ENCODE measurements at regions not wholly inside any gene's neighbourhood (a gene's known extent, or its start where the extent isn't known, plus 50 kb on each side); places are given as distances from the start of the nearest gene placed in this dataset.

DNA sequence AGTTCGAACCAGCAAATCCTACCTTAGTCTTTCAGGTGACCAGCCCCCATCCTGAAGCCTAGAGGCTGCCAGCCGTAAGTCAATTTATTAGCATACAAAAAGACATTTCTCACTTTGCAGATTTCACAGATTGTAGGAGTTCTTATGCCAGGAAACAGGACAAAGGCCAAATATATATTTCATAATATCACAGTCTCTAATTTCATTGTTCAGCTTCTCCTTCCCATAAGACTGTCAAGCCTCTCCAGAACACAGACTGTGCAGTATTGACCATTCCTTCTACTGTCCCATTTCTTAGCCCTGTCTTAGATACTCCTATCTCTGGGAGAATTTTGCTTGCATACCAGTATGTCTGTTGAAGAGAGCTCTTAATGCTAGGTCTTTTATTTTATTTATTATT, 89.2 kb upstream of the RESF1 start:
- no peak for TF ChIP-seq POLR2AphosphoS5 (IDR thresholded peaks at IDR 0.05)
- TF ChIP-seq, protein P1, sequence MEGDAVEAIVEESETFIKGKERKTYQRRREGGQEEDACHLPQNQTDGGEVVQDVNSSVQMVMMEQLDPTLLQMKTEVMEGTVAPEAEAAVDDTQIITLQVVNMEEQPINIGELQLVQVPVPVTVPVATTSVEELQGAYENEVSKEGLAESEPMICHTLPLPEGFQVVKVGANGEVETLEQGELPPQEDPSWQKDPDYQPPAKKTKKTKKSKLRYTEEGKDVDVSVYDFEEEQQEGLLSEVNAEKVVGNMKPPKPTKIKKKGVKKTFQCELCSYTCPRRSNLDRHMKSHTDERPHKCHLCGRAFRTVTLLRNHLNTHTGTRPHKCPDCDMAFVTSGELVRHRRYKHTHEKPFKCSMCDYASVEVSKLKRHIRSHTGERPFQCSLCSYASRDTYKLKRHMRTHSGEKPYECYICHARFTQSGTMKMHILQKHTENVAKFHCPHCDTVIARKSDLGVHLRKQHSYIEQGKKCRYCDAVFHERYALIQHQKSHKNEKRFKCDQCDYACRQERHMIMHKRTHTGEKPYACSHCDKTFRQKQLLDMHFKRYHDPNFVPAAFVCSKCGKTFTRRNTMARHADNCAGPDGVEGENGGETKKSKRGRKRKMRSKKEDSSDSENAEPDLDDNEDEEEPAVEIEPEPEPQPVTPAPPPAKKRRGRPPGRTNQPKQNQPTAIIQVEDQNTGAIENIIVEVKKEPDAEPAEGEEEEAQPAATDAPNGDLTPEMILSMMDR (IDR thresholded peaks at IDR 0.05 in 8 of 11, conservative IDR thresholded peaks at IDR 0.05 in 3 of 11) = no peak

All from spleen (tissue), 7 donors.